ENCODE measurements at regions not wholly inside any gene's neighbourhood (a gene's known extent, or its start where the extent isn't known, plus 50 kb on each side); places are given as distances from the start of the nearest gene placed in this dataset.
"Not testable (repeated sequence)": the region's sequence is repeated elsewhere in the genome, so short reads cannot be mapped to it uniquely, and the experiment has no call there.

GRCh38 chr6:80433010-80433672 lies 326.7 kb downstream of the BCKDHB start:
- Histone ChIP-seq H3K4me1 (no peaks in the 10 kb centered on the region), H3K36me3 (no peaks in the 10 kb centered on the region), H3K4me3 (no peak overlapping the region), H3K9me3 (replicated peaks in 1 of 11) (no peaks in the 10 kb centered on the region), H3K4me2 (no peak overlapping the region), H3K27me3 (no peaks in the 10 kb centered on the region), H4K20me1 (no peaks in the 10 kb centered on the region), H3K9ac (no peak overlapping the region), H3K27ac (no peak overlapping the region)
- TF ChIP-seq Cebpa-rat (IDR thresholded peaks at IDR 0.05) = no peak

GRCh38 chr6:80425089-80425823 lies 318.8 kb downstream of the BCKDHB start:
- TF ChIP-seq Cebpa-rat (IDR thresholded peaks at IDR 0.05) = no peak
- H3K27me3 ChIP-seq = no peaks in the 10 kb centered on the region
- H3K4me2 ChIP-seq = no peak overlapping the region
- no peak overlapping the region for H3K27ac ChIP-seq
- no peaks in the 10 kb centered on the region for H3K36me3 ChIP-seq
- H3K4me3 ChIP-seq = no peak overlapping the region
- H3K9ac ChIP-seq = no peak overlapping the region
- no peaks in the 10 kb centered on the region for H3K4me1 ChIP-seq
- H3K9me3 ChIP-seq (replicated peaks in 1 of 11) = peaks cover 9 to 31% (median 26%) of the 10 kb centered on the region in 11 experiments
- no peaks in the 10 kb centered on the region for H4K20me1 ChIP-seq

GRCh38 chr6:80411486-80411885 lies 305.0 kb downstream of the BCKDHB start:
- Histone ChIP-seq H4K20me1 (no peaks in the 10 kb centered on the region), H3K36me3 (no peaks in the 10 kb centered on the region), H3K4me2 (no peak overlapping the region), H3K4me1 (no peaks in the 10 kb centered on the region), H3K9ac (no peak overlapping the region), H3K27ac (no peak overlapping the region), H3K27me3 (no peaks in the 10 kb centered on the region), H3K4me3 (no peak overlapping the region), H3K9me3 (replicated peaks in 1 of 11) (0 out of 22 replicates have a peak, but pooled peaks cover 0 to 3% (median 0%) of the 10 kb centered on the region in 11 experiments)
- no peak for TF ChIP-seq Cebpa-rat (IDR thresholded peaks at IDR 0.05)

GRCh38 chr6:80407976-80408375 lies 301.5 kb downstream of the BCKDHB start:
- not testable (repeated sequence) for H4K20me1 ChIP-seq; H3K9ac ChIP-seq; H3K27me3 ChIP-seq; H3K9me3 ChIP-seq (replicated peaks in 1 of 11); H3K36me3 ChIP-seq; H3K27ac ChIP-seq; H3K4me1 ChIP-seq; H3K4me3 ChIP-seq; H3K4me2 ChIP-seq

GRCh38 chr6:80404889-80405288 lies 298.4 kb downstream of the BCKDHB start:
- Histone ChIP-seq H3K9ac (no peak overlapping the region), H4K20me1 (no peaks in the 10 kb centered on the region), H3K4me1 (no peaks in the 10 kb centered on the region), H3K27ac (no peak overlapping the region), H3K9me3 (replicated peaks in 1 of 11) (0 out of 22 replicates have a peak, but pooled peaks cover 0 to 3% (median 0%) of the 10 kb centered on the region in 11 experiments), H3K4me2 (no peak overlapping the region), H3K27me3 (no peaks in the 10 kb centered on the region), H3K36me3 (no peaks in the 10 kb centered on the region), H3K4me3 (no peak overlapping the region)
- no peak for TF ChIP-seq Cebpa-rat (IDR thresholded peaks at IDR 0.05)

GRCh38 chr6:80403365-80403764 lies 296.9 kb downstream of the BCKDHB start:
- Histone ChIP-seq H3K4me2 (no peak overlapping the region), H3K27ac (no peak overlapping the region), H4K20me1 (no peaks in the 10 kb centered on the region), H3K27me3 (no peaks in the 10 kb centered on the region), H3K9ac (no peak overlapping the region), H3K36me3 (no peaks in the 10 kb centered on the region), H3K4me3 (no peak overlapping the region), H3K4me1 (no peaks in the 10 kb centered on the region), H3K9me3 (replicated peaks in 1 of 11) (0 out of 22 replicates have a peak, but pooled peaks cover 0 to 3% (median 0%) of the 10 kb centered on the region in 11 experiments)
- no peak for TF ChIP-seq Cebpa-rat (IDR thresholded peaks at IDR 0.05)

GRCh38 chr6:80402266-80402665 lies 295.8 kb downstream of the BCKDHB start:
- H3K9ac ChIP-seq = no peak overlapping the region
- no peaks in the 10 kb centered on the region for H3K27me3 ChIP-seq
- H3K4me3 ChIP-seq = no peak overlapping the region

More at GRCh38 chr6:80402266-80402665, 295.8 kb downstream of the BCKDHB start:
- Histone ChIP-seq H3K27ac (no peak overlapping the region), H3K36me3 (no peaks in the 10 kb centered on the region), H4K20me1 (no peaks in the 10 kb centered on the region), H3K4me2 (no peak overlapping the region), H3K4me1 (0 out of 20 replicates have a peak, but pooled peaks cover 0 to 5% (median 0%) of the 10 kb centered on the region in 10 experiments), H3K9me3 (replicated peaks in 1 of 11) (0 out of 22 replicates have a peak, but pooled peaks cover 0 to 3% (median 0%) of the 10 kb centered on the region in 11 experiments)
- TF ChIP-seq Cebpa-rat (IDR thresholded peaks at IDR 0.05) = no peak
